ENCODE measurements at regions not wholly inside any gene's neighbourhood (a gene's known extent, or its start where the extent isn't known, plus 50 kb on each side); places are given as distances from the start of the nearest gene placed in this dataset.

DNA sequence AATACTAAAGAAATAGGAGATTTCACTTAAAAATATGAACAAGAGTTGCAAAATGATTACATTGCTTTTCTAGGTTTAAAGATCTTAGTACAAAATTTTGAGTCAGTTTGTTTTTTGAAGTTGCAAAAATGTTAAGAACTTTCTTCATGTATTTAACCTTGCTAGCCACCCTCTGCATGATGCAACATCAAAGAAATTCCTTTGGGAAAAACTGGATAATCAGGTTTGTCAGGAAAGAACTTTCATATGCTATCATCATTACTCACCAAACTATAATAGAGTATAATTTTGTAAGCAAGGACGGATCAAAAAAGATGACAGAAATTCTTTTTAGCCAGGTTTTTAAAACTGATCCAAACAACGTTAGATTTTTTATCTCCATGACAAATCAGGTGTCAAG, 116.9 kb upstream of the MRPS30 start:
- Histone ChIP-seq H3K4me3 (ENCODE audit: insufficient read depth, low read depth, low read length) (no peak overlapping the region), H3K4ac (ENCODE audit: low read depth, low read length) (no peak overlapping the region), H4K5ac (ENCODE audit: low read depth, low read length) (no peak overlapping the region), H2BK120ac (ENCODE audit: low read depth, low read length) (no peak overlapping the region), H3K9me1 (ENCODE audit: insufficient read depth, low read length) (no peaks in the 10 kb centered on the region), H3K18ac (ENCODE audit: low read depth, low read length) (no peak overlapping the region), H2BK20ac (ENCODE audit: low read depth, low read length) (no peak overlapping the region), H2AK9ac (replicated peaks; ENCODE audit: low read depth, low read length, poor library complexity) (no peak overlapping the region), H3K79me1 (ENCODE audit: low read depth in 1 of 2, low read length in 2 of 2) (no peaks in the 10 kb centered on the region), H3K4me1 (ENCODE audit: control insufficient read depth, insufficient read depth, low read length) (no peaks in the 10 kb centered on the region), H2AK5ac (ENCODE audit: low read depth, low read length) (no peak overlapping the region), H4K20me1 (ENCODE audit: insufficient read depth, low read length) (no peaks in the 10 kb centered on the region), H3K9me3 (ENCODE audit: control insufficient read depth, insufficient read depth, low read length) (peaks cover 2% of the 10 kb centered on the region; the same call in 1 of the 2 replicates), H2BK15ac (ENCODE audit: low read depth, low read length) (no peak overlapping the region), H3K9ac (ENCODE audit: low read depth, low read length) (no peak overlapping the region), H4K8ac (ENCODE audit: low read depth in 2 of 2, low read length in 2 of 2) (no peak overlapping the region), H3K4me2 (ENCODE audit: low read depth, low read length) (no peak overlapping the region), H2AFZ (replicated peaks; ENCODE audit: low read length, poor library complexity) (no peak overlapping the region), H3K56ac (ENCODE audit: extremely low read depth, insufficient read depth, low read length) (no peak overlapping the region), H3K23ac (ENCODE audit: low read depth, low read length) (no peak overlapping the region), H4K91ac (ENCODE audit: insufficient read depth, low read depth, low read length) (no peak overlapping the region), H2BK5ac (ENCODE audit: low read depth, low read length, poor library complexity, severe bottlenecking) (no peak overlapping the region), H3K27me3 (ENCODE audit: control insufficient read depth, insufficient read depth, low read length) (no peaks in the 10 kb centered on the region), H3K14ac (replicated peaks; ENCODE audit: low read depth, low read length) (no peak overlapping the region), H3K36me3 (ENCODE audit: control insufficient read depth, insufficient read depth, low read length) (no peaks in the 10 kb centered on the region), H3K27ac (ENCODE audit: insufficient read depth, low read length) (no peak overlapping the region)
- BruUV-seq (replicated peaks): no TSS peak
- DNase-seq: no peak
- no peak for ATAC-seq (ENCODE audit: low read depth)
- intact Hi-C loops (cut with micrococcal nuclease) (no loop called here), in situ Hi-C loops (cut with MboI; ENCODE audit: low sequenced_read_pairs) (no loop called here), dilution Hi-C loops (cut with HindIII; ENCODE audit: low sequenced_read_pairs, unreplicated experiment) (no loop called here)
- CTCF ChIA-PET: no interaction called here
- POLR2A ChIA-PET (ENCODE audit: unreplicated experiment): no interaction called here
- WGBS, 2 experiments (ENCODE audit: extremely low coverage in 2 of 2, insufficient read length in 1 of 2): no CpG with 5 or more reads among the region's 2 CpGs
- TF ChIP-seq RCOR1 (IDR thresholded peaks at IDR 0.05; ENCODE audit: insufficient replicate concordance, low read length) (no peak), CEBPB (IDR thresholded peaks at IDR 0.05; ENCODE audit: low read depth, low read length) (no peak), SMC3 (IDR thresholded peaks at IDR 0.05; ENCODE audit: low read depth, low read length) (no peak), MAFK (IDR thresholded peaks at IDR 0.05; ENCODE audit: low read depth, low read length) (no peak), FOS (IDR thresholded peaks at IDR 0.05; ENCODE audit: low read depth, low read length) (no peak), RFX5 (IDR thresholded peaks at IDR 0.05; ENCODE audit: low read depth, low read length) (no peak), CHD1 (IDR thresholded peaks at IDR 0.05; ENCODE audit: low read depth, low read length) (no peak)

Measured in IMR-90 (cell line).